ENCODE measurements at regions not wholly inside any gene's neighbourhood (a gene's known extent, or its start where the extent isn't known, plus 50 kb on each side); places are given as distances from the start of the nearest gene placed in this dataset.

- no peak overlapping the region for H2AFZ ChIP-seq (ENCODE audit: low read length)
- H3K36me3 ChIP-seq (ENCODE audit: insufficient read depth, low read length) = no peaks in the 10 kb centered on the region
- H4K20me1 ChIP-seq (ENCODE audit: insufficient read depth, low read length) = no peaks in the 10 kb centered on the region
- no peak overlapping the region for H3K4me2 ChIP-seq (ENCODE audit: insufficient read depth, low read length)
- no peak overlapping the region for H3K27ac ChIP-seq (ENCODE audit: low read depth, low read length)
- H3K9me3 ChIP-seq (ENCODE audit: low read depth, low read length) = no peaks in the 10 kb centered on the region
- H3K4me1 ChIP-seq (ENCODE audit: insufficient read depth, low read length) = no peaks in the 10 kb centered on the region
- H3K79me2 ChIP-seq (ENCODE audit: insufficient read depth, low read length) = no peaks in the 10 kb centered on the region
- no peak for DNase-seq (ENCODE audit: insufficient read length, low spot score, missing footprints)
- TF ChIP-seq CTCF (IDR thresholded peaks at IDR 0.05; ENCODE audit: extremely low read depth, low read depth, low read length) = no peak
- H3K4me3 ChIP-seq (ENCODE audit: insufficient read depth, low read length) = no peak overlapping the region
- H3K27me3 ChIP-seq (ENCODE audit: insufficient read depth, low read length) = peaks cover under 1% of the 10 kb centered on the region
Measured at GRCh38 chr2:236395067-236395466, 130.9 kb upstream of the ASB18 start.

GRCh38 chr2:236396818-236397350 lies 132.7 kb upstream of the ASB18 start:
- H2AFZ ChIP-seq (ENCODE audit: low read length) = no peak overlapping the region
- no peak for TF ChIP-seq CTCF (IDR thresholded peaks at IDR 0.05; ENCODE audit: extremely low read depth, low read depth, low read length)
- no peaks in the 10 kb centered on the region for H4K20me1 ChIP-seq (ENCODE audit: insufficient read depth, low read length)
- no peaks in the 10 kb centered on the region for H3K79me2 ChIP-seq (ENCODE audit: insufficient read depth, low read length)
- H3K4me1 ChIP-seq (ENCODE audit: insufficient read depth, low read length) = no peaks in the 10 kb centered on the region
- H3K36me3 ChIP-seq (ENCODE audit: insufficient read depth, low read length) = no peaks in the 10 kb centered on the region
- no peak overlapping the region for H3K27ac ChIP-seq (ENCODE audit: low read depth, low read length)
- no peaks in the 10 kb centered on the region for H3K9me3 ChIP-seq (ENCODE audit: low read depth, low read length)
- no peak overlapping the region for H3K4me2 ChIP-seq (ENCODE audit: insufficient read depth, low read length)
- no peak overlapping the region for H3K4me3 ChIP-seq (ENCODE audit: insufficient read depth, low read length)
- DNase-seq (ENCODE audit: insufficient read length, low spot score, missing footprints) = no peak
- H3K27me3 ChIP-seq (ENCODE audit: insufficient read depth, low read length) = no peaks in the 10 kb centered on the region

GRCh38 chr2:236397681-236398080 lies 133.5 kb upstream of the ASB18 start:
- no peak overlapping the region for H3K4me3 ChIP-seq (ENCODE audit: insufficient read depth, low read length)
- no peak for TF ChIP-seq CTCF (IDR thresholded peaks at IDR 0.05; ENCODE audit: extremely low read depth, low read depth, low read length)
- H3K27ac ChIP-seq (ENCODE audit: low read depth, low read length) = no peak overlapping the region
- no peaks in the 10 kb centered on the region for H3K9me3 ChIP-seq (ENCODE audit: low read depth, low read length)
- no peak overlapping the region for H3K4me2 ChIP-seq (ENCODE audit: insufficient read depth, low read length)
- no peaks in the 10 kb centered on the region for H3K4me1 ChIP-seq (ENCODE audit: insufficient read depth, low read length)
- no peaks in the 10 kb centered on the region for H4K20me1 ChIP-seq (ENCODE audit: insufficient read depth, low read length)
- no peaks in the 10 kb centered on the region for H3K79me2 ChIP-seq (ENCODE audit: insufficient read depth, low read length)
- no peaks in the 10 kb centered on the region for H3K27me3 ChIP-seq (ENCODE audit: insufficient read depth, low read length)
- no peak for DNase-seq (ENCODE audit: insufficient read length, low spot score, missing footprints)
- H3K36me3 ChIP-seq (ENCODE audit: insufficient read depth, low read length) = no peaks in the 10 kb centered on the region
- no peak overlapping the region for H2AFZ ChIP-seq (ENCODE audit: low read length)

- H4K20me1 ChIP-seq (ENCODE audit: insufficient read depth, low read length) = no peaks in the 10 kb centered on the region
- DNase-seq (ENCODE audit: insufficient read length, low spot score, missing footprints) = no peak
Measured at GRCh38 chr2:236399409-236399808, 135.2 kb upstream of the ASB18 start.

More at GRCh38 chr2:236399409-236399808, 135.2 kb upstream of the ASB18 start:
- no peaks in the 10 kb centered on the region for H3K79me2 ChIP-seq (ENCODE audit: insufficient read depth, low read length)
- H3K4me2 ChIP-seq (ENCODE audit: insufficient read depth, low read length) = no peak overlapping the region
- H3K4me1 ChIP-seq (ENCODE audit: insufficient read depth, low read length) = no peaks in the 10 kb centered on the region
- no peak for TF ChIP-seq CTCF (IDR thresholded peaks at IDR 0.05; ENCODE audit: extremely low read depth, low read depth, low read length)
- H2AFZ ChIP-seq (ENCODE audit: low read length) = no peak overlapping the region
- no peaks in the 10 kb centered on the region for H3K27me3 ChIP-seq (ENCODE audit: insufficient read depth, low read length)
- H3K36me3 ChIP-seq (ENCODE audit: insufficient read depth, low read length) = no peaks in the 10 kb centered on the region
- H3K9me3 ChIP-seq (ENCODE audit: low read depth, low read length) = no peaks in the 10 kb centered on the region
- no peak overlapping the region for H3K4me3 ChIP-seq (ENCODE audit: insufficient read depth, low read length)
- no peak overlapping the region for H3K27ac ChIP-seq (ENCODE audit: low read depth, low read length)

Measured in osteoblast (primary cell).